ENCODE measurements at regions not wholly inside any gene's neighbourhood (a gene's known extent, or its start where the extent isn't known, plus 50 kb on each side); places are given as distances from the start of the nearest gene placed in this dataset.

GRCh38 chr2:136332436-136333095 lies 214.6 kb upstream of the CXCR4 start:
- ChIA-PET CTCF (no interaction called here), POLR2A (no interaction called here)
- BruUV-seq (replicated peaks), result no TSS peak
- intact Hi-C loops (cut with micrococcal nuclease; ENCODE audit: unreplicated experiment), result no loop called here
- Histone ChIP-seq H3K27me3 (ENCODE audit: control insufficient read depth, insufficient read depth, low read length) (no peaks in the 10 kb centered on the region), H3K4me3 (ENCODE audit: low read depth in 2 of 2, low read length in 2 of 2) (no peak overlapping the region), H3K36me3 (ENCODE audit: control insufficient read depth, insufficient read depth, low read length) (no peaks in the 10 kb centered on the region), H3K27ac (ENCODE audit: low read length) (no peak overlapping the region), H3K4me1 (ENCODE audit: control insufficient read depth, insufficient read depth, low read length) (no peaks in the 10 kb centered on the region), H3K9me3 (ENCODE audit: control insufficient read depth, insufficient read depth, low read depth, low read length) (no peaks in the 10 kb centered on the region)
- DNase-seq (ENCODE audit: low read depth, low spot score) (no peak), ATAC-seq (no peak)
- TF ChIP-seq TCF7L2 (IDR thresholded peaks at IDR 0.05; ENCODE audit: low read depth, low read length) (no peak), SIN3A (IDR thresholded peaks at IDR 0.05; ENCODE audit: borderline replicate concordance, insufficient read depth, low read depth, low read length) (no peak)
- in situ Hi-C loops (cut with HindIII; ENCODE audit: low pct_unique_long_range_greater_than_20kb, low sequenced_read_pairs), result no loop called here

- Histone ChIP-seq H3K4me1 (ENCODE audit: control insufficient read depth, insufficient read depth, low read length) (no peaks in the 10 kb centered on the region), H3K9me3 (ENCODE audit: control insufficient read depth, insufficient read depth, low read depth, low read length) (no peaks in the 10 kb centered on the region), H3K27ac (ENCODE audit: low read length) (no peak overlapping the region), H3K27me3 (ENCODE audit: control insufficient read depth, insufficient read depth, low read length) (no peaks in the 10 kb centered on the region), H3K36me3 (ENCODE audit: control insufficient read depth, insufficient read depth, low read length) (no peaks in the 10 kb centered on the region), H3K4me3 (ENCODE audit: low read depth in 2 of 2, low read length in 2 of 2) (no peak overlapping the region)
- intact Hi-C loops (cut with micrococcal nuclease; ENCODE audit: unreplicated experiment) (no loop called here), in situ Hi-C loops (cut with HindIII; ENCODE audit: low pct_unique_long_range_greater_than_20kb, low sequenced_read_pairs) (no loop called here)
- BruUV-seq (replicated peaks), result no TSS peak
- ChIA-PET POLR2A (no interaction called here), CTCF (no interaction called here)
- no peak for DNase-seq (ENCODE audit: low read depth, low spot score)
- no peak for ATAC-seq
- TF ChIP-seq REST (IDR thresholded peaks at IDR 0.05; ENCODE audit: insufficient read depth in 1 of 2, low read depth in 2 of 2, low read length in 1 of 2), result no peak
- TF ChIP-seq SIN3A (IDR thresholded peaks at IDR 0.05; ENCODE audit: borderline replicate concordance, insufficient read depth, low read depth, low read length), result no peak
- no peak for TF ChIP-seq TCF7L2 (IDR thresholded peaks at IDR 0.05; ENCODE audit: low read depth, low read length)
- TF ChIP-seq CTCF (IDR thresholded peaks at IDR 0.05), result no peak
- TF ChIP-seq POLR2AphosphoS5 (IDR thresholded peaks at IDR 0.05; ENCODE audit: low read depth, low read length), result no peak
Observed at GRCh38 chr2:136331226-136331625, 213.3 kb upstream of the CXCR4 start.

GRCh38 chr2:136328207-136328795 lies 210.4 kb upstream of the CXCR4 start:
- no peak for DNase-seq (ENCODE audit: low read depth, low spot score)
- Histone ChIP-seq H3K4me3 (ENCODE audit: low read depth in 2 of 2, low read length in 2 of 2) (no peak overlapping the region), H3K27ac (ENCODE audit: low read length) (no peak overlapping the region), H3K4me1 (ENCODE audit: control insufficient read depth, insufficient read depth, low read length) (no peaks in the 10 kb centered on the region; the same call in 1 of the 2 replicates), H3K27me3 (ENCODE audit: control insufficient read depth, insufficient read depth, low read length) (no peaks in the 10 kb centered on the region), H3K9me3 (ENCODE audit: control insufficient read depth, insufficient read depth, low read depth, low read length) (no peaks in the 10 kb centered on the region), H3K36me3 (ENCODE audit: control insufficient read depth, insufficient read depth, low read length) (no peaks in the 10 kb centered on the region)
- ChIA-PET POLR2A (interaction anchor here (0.6 kb wide), 1 partner anchor 9 kb away, joined by 4 read pairs; no protein-coding TSS in a partner anchor), CTCF (interaction anchor here (0.5 kb wide), 1 partner anchor 14 kb away, joined by 3 read pairs; no protein-coding TSS in a partner anchor)
- no peak for ATAC-seq
- in situ Hi-C loops (cut with HindIII; ENCODE audit: low pct_unique_long_range_greater_than_20kb, low sequenced_read_pairs), result no loop called here
- intact Hi-C loops (cut with micrococcal nuclease; ENCODE audit: unreplicated experiment), result no loop called here
- no peak for TF ChIP-seq CTCF (IDR thresholded peaks at IDR 0.05)
- no peak for TF ChIP-seq POLR2AphosphoS5 (IDR thresholded peaks at IDR 0.05; ENCODE audit: low read depth, low read length)
- no peak for TF ChIP-seq REST (IDR thresholded peaks at IDR 0.05; ENCODE audit: insufficient read depth in 1 of 2, low read depth in 2 of 2, low read length in 1 of 2)
- no peak for TF ChIP-seq TCF7L2 (IDR thresholded peaks at IDR 0.05; ENCODE audit: low read depth, low read length)
- TF ChIP-seq SIN3A (IDR thresholded peaks at IDR 0.05; ENCODE audit: borderline replicate concordance, insufficient read depth, low read depth, low read length), result no peak
- BruUV-seq (replicated peaks), result no TSS peak
